BE2C (cell line): ENCODE measurements at regions not wholly inside any gene's neighbourhood (a gene's known extent, or its start where the extent isn't known, plus 50 kb on each side); places are given as distances from the start of the nearest gene placed in this dataset.

Experiments used
- DNase-seq: peaks from one replicate; pipeline ENCODE4 v3.0.0-alpha.2; 2020
- H3K27me3 ChIP-seq: fragments of 250-450 bp; sonication (Bioruptor Pico); 2 replicates; pipeline ENCODE4 v1.5.1; 2020; ENCODE audit warnings: mild to moderate bottlenecking
- H3K36me3 ChIP-seq: fragments of 250-450 bp; sonication (Bioruptor Pico); 2 replicates; pipeline ENCODE4 v1.5.1; 2020; ENCODE audit warnings: mild to moderate bottlenecking
- H3K4me1 ChIP-seq: fragments of 250-450 bp; sonication (Bioruptor Pico); 2 replicates; pipeline ENCODE4 v1.5.1; 2020
- H3K4me3 ChIP-seq: 2 replicates; pipeline ENCODE4 v1.5.1; 2011; ENCODE audit warnings: low read depth, low read length
- H3K9me3 ChIP-seq: fragments of 250-450 bp; sonication (Bioruptor Pico); 2 replicates; pipeline ENCODE4 v1.5.1; 2020
- TF ChIP-seq, protein P1 (sequence below): IDR thresholded peaks from 2 replicates; pipeline ENCODE4 v1.5.1; 2012; ENCODE audit warnings: mild to moderate bottlenecking, low read depth, low read length

DNA sequence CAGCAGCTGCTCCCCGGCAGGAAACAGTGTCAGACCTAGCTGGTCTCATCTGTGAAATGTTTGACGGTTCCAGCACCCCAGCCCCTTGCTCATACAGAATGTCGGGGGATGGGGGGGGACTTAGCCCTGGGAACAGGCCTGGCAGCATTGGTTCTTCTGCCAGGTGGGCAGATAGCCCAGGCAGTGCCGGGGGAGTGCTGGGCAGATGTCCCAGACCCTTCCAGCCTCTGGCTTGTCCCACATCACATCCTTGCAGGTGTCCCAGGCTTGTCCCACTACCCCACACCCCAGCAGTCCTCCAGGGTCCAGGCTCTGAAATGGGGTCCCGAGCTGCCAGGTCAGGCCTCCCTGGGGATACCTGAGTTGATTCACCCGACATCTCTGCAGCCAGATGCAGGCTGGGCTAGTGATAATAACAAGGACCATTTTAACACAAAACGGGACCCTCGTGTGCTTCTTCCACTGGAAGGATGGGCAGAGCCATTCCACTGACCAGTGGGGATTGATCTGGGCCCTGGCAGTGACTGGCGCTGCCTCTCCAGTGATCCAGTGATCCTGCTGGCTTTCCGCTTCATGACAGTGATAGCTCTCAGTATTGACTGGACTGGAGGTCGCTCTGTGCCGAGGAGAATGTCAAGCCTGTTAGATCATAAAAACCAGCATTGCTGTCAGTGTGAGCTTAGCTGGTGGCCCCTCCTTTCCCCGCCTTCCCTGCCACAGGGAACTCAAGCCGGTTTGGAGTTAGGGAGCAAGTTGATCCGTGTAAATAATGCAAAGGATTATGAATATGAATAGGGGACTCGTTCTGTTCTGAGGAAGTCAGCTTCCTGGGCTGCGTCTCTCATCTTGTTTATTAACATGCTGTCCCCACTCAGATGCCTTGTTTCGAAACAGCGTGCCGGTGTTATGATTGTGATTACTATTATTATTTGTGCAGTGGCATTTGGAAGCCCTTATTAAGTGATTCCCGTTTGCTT is 180.6 kb downstream of the AACS start:
- Histone ChIP-seq H3K9me3 (no peaks in the 10 kb centered on the region), H3K4me1 (no peaks in the 10 kb centered on the region), H3K36me3 (no peaks in the 10 kb centered on the region), H3K27me3 (peaks cover 18% of the 10 kb centered on the region; the same call in 1 of the 2 replicates), H3K4me3 (no peak overlapping the region)
- DNase-seq = no peak
- TF ChIP-seq, protein P1, sequence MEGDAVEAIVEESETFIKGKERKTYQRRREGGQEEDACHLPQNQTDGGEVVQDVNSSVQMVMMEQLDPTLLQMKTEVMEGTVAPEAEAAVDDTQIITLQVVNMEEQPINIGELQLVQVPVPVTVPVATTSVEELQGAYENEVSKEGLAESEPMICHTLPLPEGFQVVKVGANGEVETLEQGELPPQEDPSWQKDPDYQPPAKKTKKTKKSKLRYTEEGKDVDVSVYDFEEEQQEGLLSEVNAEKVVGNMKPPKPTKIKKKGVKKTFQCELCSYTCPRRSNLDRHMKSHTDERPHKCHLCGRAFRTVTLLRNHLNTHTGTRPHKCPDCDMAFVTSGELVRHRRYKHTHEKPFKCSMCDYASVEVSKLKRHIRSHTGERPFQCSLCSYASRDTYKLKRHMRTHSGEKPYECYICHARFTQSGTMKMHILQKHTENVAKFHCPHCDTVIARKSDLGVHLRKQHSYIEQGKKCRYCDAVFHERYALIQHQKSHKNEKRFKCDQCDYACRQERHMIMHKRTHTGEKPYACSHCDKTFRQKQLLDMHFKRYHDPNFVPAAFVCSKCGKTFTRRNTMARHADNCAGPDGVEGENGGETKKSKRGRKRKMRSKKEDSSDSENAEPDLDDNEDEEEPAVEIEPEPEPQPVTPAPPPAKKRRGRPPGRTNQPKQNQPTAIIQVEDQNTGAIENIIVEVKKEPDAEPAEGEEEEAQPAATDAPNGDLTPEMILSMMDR = no peak

DNA sequence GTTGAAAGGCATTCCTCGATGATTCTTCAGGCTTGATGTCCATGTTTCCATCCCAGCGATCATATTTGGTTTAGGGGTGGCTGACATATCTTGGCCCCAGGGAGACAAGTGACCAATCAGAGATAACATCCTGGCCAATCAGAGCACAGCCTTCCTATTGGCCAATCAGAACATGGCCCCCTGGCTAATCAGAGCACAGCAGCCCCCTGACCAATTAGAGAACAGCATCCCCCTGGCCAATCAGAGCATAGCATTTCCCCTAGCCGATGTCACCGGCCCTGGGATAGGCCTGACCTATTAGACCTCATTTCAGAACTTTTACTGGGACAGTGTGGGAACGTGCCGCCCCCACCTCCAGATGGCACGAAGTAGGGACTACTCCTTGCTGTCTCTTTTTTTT is 182.2 kb downstream of the AACS start:
- Histone ChIP-seq H3K9me3 (no peaks in the 10 kb centered on the region), H3K36me3 (no peaks in the 10 kb centered on the region), H3K4me3 (no peak overlapping the region), H3K27me3 (peaks cover 15% of the 10 kb centered on the region; the same call in 1 of the 2 replicates), H3K4me1 (no peaks in the 10 kb centered on the region)
- DNase-seq = no peak
- TF ChIP-seq, protein P1 = no peak

DNA sequence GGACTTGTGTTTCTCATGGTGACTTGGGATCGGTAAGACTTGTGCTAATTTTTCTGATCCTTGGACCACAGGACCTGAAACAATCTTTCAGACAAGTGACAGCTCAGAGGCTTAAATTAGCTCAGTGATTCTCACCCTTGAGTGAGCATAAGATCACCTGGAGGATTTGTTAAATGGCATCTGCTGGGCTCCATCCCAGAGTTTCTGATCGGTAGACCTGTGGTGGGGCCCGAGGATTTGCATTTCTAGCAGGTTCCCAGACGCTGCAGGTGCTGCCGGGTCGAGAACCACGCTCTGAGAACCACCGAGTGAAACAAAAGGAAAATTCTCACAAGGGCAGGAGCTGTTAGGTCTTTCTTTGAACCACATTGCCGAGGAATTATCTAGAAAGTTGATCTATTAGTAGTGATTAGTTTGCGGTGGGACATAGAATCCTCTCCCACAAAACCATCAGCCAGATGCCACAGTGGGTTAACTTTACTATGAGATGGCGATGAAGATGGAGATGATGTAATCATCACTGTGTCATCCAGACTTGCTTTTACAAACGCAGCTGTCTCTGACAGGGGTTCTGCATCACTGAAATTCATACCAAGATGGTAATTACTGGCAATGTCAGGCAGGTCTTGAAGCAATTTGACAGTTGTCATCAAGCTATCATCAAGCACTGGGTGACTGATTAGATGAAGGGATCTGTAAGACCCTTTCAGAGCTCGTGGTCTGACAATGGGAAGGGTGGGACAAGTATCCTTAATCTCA is 184.0 kb downstream of the AACS start:
- Histone ChIP-seq H3K9me3 (no peaks in the 10 kb centered on the region), H3K36me3 (no peaks in the 10 kb centered on the region), H3K4me3 (no peak overlapping the region), H3K4me1 (no peaks in the 10 kb centered on the region), H3K27me3 (peaks cover 16% of the 10 kb centered on the region; the same call in 1 of the 2 replicates)
- TF ChIP-seq, protein P1 = no peak
- no peak for DNase-seq

DNA sequence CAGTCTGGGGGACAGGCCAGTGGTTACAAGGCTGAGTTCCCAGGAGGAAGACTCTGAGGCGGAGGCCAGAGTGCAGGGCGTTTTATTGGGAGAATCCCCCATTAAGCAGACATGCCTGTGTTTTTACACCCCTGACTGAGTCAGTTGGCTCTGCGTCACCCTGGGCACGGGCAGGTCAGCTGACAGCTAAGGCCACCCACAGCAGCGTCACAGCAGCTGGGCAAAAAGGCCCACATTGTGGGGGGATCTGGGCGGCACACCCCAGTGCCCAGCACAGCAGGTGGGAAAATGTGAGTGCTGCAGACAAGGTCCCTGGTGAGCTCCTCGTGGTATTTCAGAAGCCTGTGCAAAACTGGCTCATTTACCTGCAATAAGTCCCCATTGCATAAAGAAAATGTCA is 184.7 kb downstream of the AACS start:
- Histone ChIP-seq H3K4me1 (no peaks in the 10 kb centered on the region), H3K4me3 (no peak overlapping the region), H3K36me3 (no peaks in the 10 kb centered on the region), H3K27me3 (peaks cover 10% of the 10 kb centered on the region), H3K9me3 (no peaks in the 10 kb centered on the region)
- TF ChIP-seq, protein P1 = no peak
- no peak for DNase-seq

DNA sequence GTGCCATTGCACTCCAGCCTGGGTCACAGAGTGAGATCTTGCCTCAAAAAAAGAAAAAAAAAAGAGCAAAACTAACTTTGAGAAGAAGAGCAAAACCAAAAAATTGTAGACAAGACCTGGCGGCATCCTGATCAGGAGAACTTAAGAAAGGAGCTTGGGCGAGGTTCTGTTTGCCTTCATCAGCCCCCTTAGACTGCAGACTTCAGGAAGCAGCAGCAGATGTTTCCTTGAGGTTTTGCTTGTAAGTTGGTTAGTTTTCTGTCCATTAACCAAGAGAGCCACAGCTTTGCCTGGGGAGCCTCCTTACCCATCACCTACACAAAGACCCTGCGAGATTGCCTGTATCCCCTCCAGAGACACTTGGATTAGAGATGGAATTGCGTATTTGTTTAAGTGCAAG is 189.0 kb downstream of the AACS start:
- Histone ChIP-seq H3K27me3 (peaks cover 3% of the 10 kb centered on the region; the same call in 1 of the 2 replicates), H3K4me3 (no peak overlapping the region), H3K36me3 (no peaks in the 10 kb centered on the region), H3K4me1 (no peaks in the 10 kb centered on the region), H3K9me3 (no peaks in the 10 kb centered on the region)
- TF ChIP-seq, protein P1 = no peak
- no peak for DNase-seq
